WTC11 (cell line): ENCODE measurements at regions not wholly inside any gene's neighbourhood (a gene's known extent, or its start where the extent isn't known, plus 50 kb on each side); places are given as distances from the start of the nearest gene placed in this dataset.

Experiments used
- ATAC-seq: fragments of 200-7000 bp; cut with Tn5 transposase; 2 replicates; pipeline ENCODE4 v1.10.0; 2021; ENCODE audit warnings: mild to moderate bottlenecking, moderate library complexity
- CTCF ChIA-PET: fragments of 300-600 bp; sonication (Branson Sonifier 250); formaldehyde crosslinking; loops from one replicate; lab custom pipeline; 2021; ENCODE audit warnings: antibody characterized with exemption; lab: Charles Lee
- POLR2A ChIA-PET: fragments of 350-600 bp; sonication (Branson Sonifier 250); formaldehyde crosslinking; loops from one replicate; lab custom pipeline; 2021; ENCODE audit warnings: antibody characterized with exemption; lab: Charles Lee
- DNase-seq: peaks from one replicate; pipeline ENCODE4 v3.0.0; 2021; ENCODE audit warnings: low spot score
- H3K27ac Mint-ChIP-seq: 2 replicates; pipeline ENCODE4 v1.8.0; 2021; ENCODE audit warnings: mixed read lengths
- H3K27me3 Mint-ChIP-seq: 2 replicates; pipeline ENCODE4 v1.8.0; 2021; ENCODE audit warnings: low read depth, mild to moderate bottlenecking, moderate library complexity, mixed read lengths
- H3K36me3 Mint-ChIP-seq: 2 replicates; pipeline ENCODE4 v1.8.0; 2021; ENCODE audit warnings: mixed read lengths
- H3K4me1 Mint-ChIP-seq: 2 replicates; pipeline ENCODE4 v1.8.0; 2022; ENCODE audit warnings: mixed read lengths
- H3K4me3 Mint-ChIP-seq: 2 replicates; pipeline ENCODE4 v1.8.0; 2021; ENCODE audit warnings: mild to moderate bottlenecking, moderate library complexity, mixed read lengths
- H3K9me3 Mint-ChIP-seq: 2 replicates; pipeline ENCODE4 v1.8.0; 2021; ENCODE audit warnings: mixed read lengths
- ATF2 ChIP-seq: sonication (generic); formaldehyde crosslinking; IDR thresholded peaks from 2 replicates; pipeline ENCODE4 v1.8.1; 2022; ENCODE audit warnings: low read depth, missing genetic modification reagents, borderline replicate concordance
- ATF3 ChIP-seq: sonication (generic); formaldehyde crosslinking; conservative IDR thresholded peaks from 2 replicates; pipeline ENCODE4 v1.8.1; 2022; ENCODE audit warnings: mild to moderate bottlenecking, missing genetic modification reagents
- CREM ChIP-seq: sonication (generic); formaldehyde crosslinking; IDR thresholded peaks from 2 replicates; pipeline ENCODE4 v1.8.1; 2022; ENCODE audit warnings: mild to moderate bottlenecking, missing genetic modification reagents, moderate library complexity
- ELF4 ChIP-seq: sonication (generic); formaldehyde crosslinking; IDR thresholded peaks from 2 replicates; pipeline ENCODE4 v1.8.1; 2022; ENCODE audit warnings: low read depth, mild to moderate bottlenecking, moderate library complexity, missing genetic modification reagents
- ERG ChIP-seq: fragments of 250-450 bp; sonication (Bioruptor Pico); IDR thresholded peaks from 2 replicates; pipeline ENCODE4 v1.8.0; 2021; ENCODE audit warnings: mild to moderate bottlenecking
- FOXK1 ChIP-seq: sonication (generic); formaldehyde crosslinking; IDR thresholded peaks from 2 replicates; pipeline ENCODE4 v1.8.0; 2022; ENCODE audit warnings: mild to moderate bottlenecking, moderate library complexity, missing genetic modification reagents
- HMGA2 ChIP-seq: fragments of 250-450 bp; sonication (Bioruptor Pico); IDR thresholded peaks from 2 replicates; pipeline ENCODE4 v1.4.0; 2021; ENCODE audit warnings: mild to moderate bottlenecking, moderate library complexity
- IRF2 ChIP-seq: sonication (generic); formaldehyde crosslinking; IDR thresholded peaks from 2 replicates; pipeline ENCODE4 v1.8.0; 2022; ENCODE audit warnings: low read depth, missing genetic modification reagents, borderline replicate concordance
- JAZF1 ChIP-seq: fragments of 250-450 bp; sonication (Bioruptor Pico); IDR thresholded peaks from 2 replicates; pipeline ENCODE4 v1.9.0; 2021; ENCODE audit warnings: moderate library complexity, mild to moderate bottlenecking, inconsistent platforms
- NFYB ChIP-seq: sonication (generic); formaldehyde crosslinking; conservative IDR thresholded peaks from 2 replicates; pipeline ENCODE4 v1.8.0; 2022; ENCODE audit warnings: low read depth, missing genetic modification reagents
- SMAD4 ChIP-seq: sonication (generic); formaldehyde crosslinking; IDR thresholded peaks from 2 replicates; pipeline ENCODE4 v1.8.0; 2022; ENCODE audit warnings: mild to moderate bottlenecking, missing genetic modification reagents
- STAT6 ChIP-seq: sonication (generic); formaldehyde crosslinking; conservative IDR thresholded peaks from 2 replicates; pipeline ENCODE4 v1.8.1; 2023; ENCODE audit warnings: mild to moderate bottlenecking, low read depth, missing genetic modification reagents, moderate library complexity
- TEAD1 ChIP-seq: sonication (generic); formaldehyde crosslinking; IDR thresholded peaks from 2 replicates; pipeline ENCODE4 v1.8.0; 2022; ENCODE audit warnings: mild to moderate bottlenecking, missing genetic modification reagents
- ZBTB21 ChIP-seq: sonication (generic); formaldehyde crosslinking; IDR thresholded peaks from 2 replicates; pipeline ENCODE4 v1.8.1; 2023; ENCODE audit warnings: mild to moderate bottlenecking, missing genetic modification reagents, borderline replicate concordance
- ZNF121 ChIP-seq: sonication (generic); formaldehyde crosslinking; IDR thresholded peaks from 2 replicates; pipeline ENCODE4 v1.8.0; 2023; ENCODE audit warnings: missing genetic modification reagents
- ZNF219 ChIP-seq: sonication (generic); formaldehyde crosslinking; IDR thresholded peaks from 2 replicates; pipeline ENCODE4 v1.8.0; 2023; ENCODE audit warnings: missing genetic modification reagents, mild to moderate bottlenecking, borderline replicate concordance
- ZNF263 ChIP-seq: sonication (generic); formaldehyde crosslinking; IDR thresholded peaks from 2 replicates; pipeline ENCODE4 v1.8.1; 2022; ENCODE audit warnings: low read depth, mild to moderate bottlenecking, moderate library complexity, missing genetic modification reagents
- TF ChIP-seq, protein P1 (sequence below): sonication (generic); formaldehyde crosslinking; IDR thresholded peaks from 2 replicates; pipeline ENCODE4 v1.8.1; 2023; ENCODE audit warnings: mild to moderate bottlenecking, moderate library complexity, missing genetic modification reagents
- TF ChIP-seq, protein P2 (sequence below): sonication (generic); formaldehyde crosslinking; IDR thresholded peaks from 2 replicates; pipeline ENCODE4 v1.8.0; 2022; ENCODE audit warnings: mild to moderate bottlenecking, missing genetic modification reagents

GRCh38 chr3:84538597-84538996 lies 420.2 kb upstream of the CADM2 start:
- ATAC-seq = no peak
- TF ChIP-seq JAZF1 (CRISPR knock-in tag) (no peak), ZNF263 (no peak), ZNF219 (no peak), NFYB (CRISPR knock-in tag) (no peak), ERG (CRISPR knock-in tag) (no peak)
- DNase-seq = no peak
- H3K9me3 Mint-ChIP-seq = peaks cover 23% of the 10 kb centered on the region
- peaks cover 4% of the 10 kb centered on the region; the same call in 1 of the 2 replicates for H3K27me3 Mint-ChIP-seq
- H3K27ac Mint-ChIP-seq = no peak overlapping the region
- H3K36me3 Mint-ChIP-seq = peaks cover 13% of the 10 kb centered on the region
- ChIA-PET POLR2A (no interaction called here), CTCF (no interaction called here)
- no peaks in the 10 kb centered on the region for H3K4me1 Mint-ChIP-seq
- no peak overlapping the region for H3K4me3 Mint-ChIP-seq

DNA sequence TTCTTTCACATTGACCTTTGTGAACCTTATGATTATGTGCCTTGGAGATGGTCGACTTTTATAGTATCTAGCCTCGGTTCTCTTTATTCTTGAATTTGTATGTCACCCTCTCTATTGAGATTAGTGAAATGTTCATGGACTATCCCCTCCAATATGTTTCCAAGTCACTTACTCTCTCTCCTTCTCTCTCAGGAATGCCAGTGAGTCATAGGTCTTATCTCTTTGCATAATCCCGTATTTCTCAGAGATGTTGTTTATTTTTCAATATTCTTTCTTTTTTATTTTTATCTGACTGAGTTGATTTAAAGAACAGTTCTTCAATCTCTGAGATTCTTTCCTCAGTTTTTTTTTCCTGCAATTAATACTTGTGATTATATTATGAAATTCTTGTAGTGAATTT lies 411.6 kb upstream of the CADM2 start:
- Mint-ChIP-seq H3K9me3 (peaks cover 4% of the 10 kb centered on the region; the same call in 1 of the 2 replicates), H3K4me1 (peaks cover 19% of the 10 kb centered on the region), H3K4me3 (no peak overlapping the region), H3K36me3 (no peaks in the 10 kb centered on the region), H3K27me3 (no peaks in the 10 kb centered on the region; the same call in 1 of the 2 replicates), H3K27ac (no peak overlapping the region)
- no peak for ATAC-seq
- DNase-seq = no peak
- ChIA-PET POLR2A (interaction anchor here (1.6 kb wide), 1 partner anchor 412 kb away, joined by 5 read pairs; the partner anchor contains the start of gene CADM2), CTCF (interaction anchor here (0.7 to 2.2 kb wide), 12 partner anchors 10 to 784 kb away, joined by 3 to 13 read pairs (median 4); no protein-coding TSS in a partner anchor)
- no peak for TF ChIP-seq ZBTB21
- no peak for TF ChIP-seq IRF2 (CRISPR knock-in tag)
- TF ChIP-seq TEAD1 (CRISPR knock-in tag) = no peak
- no peak for TF ChIP-seq ATF2 (CRISPR knock-in tag)
- TF ChIP-seq STAT6 (CRISPR knock-in tag) = no peak
- no peak for TF ChIP-seq ZNF121 (CRISPR knock-in tag)
- TF ChIP-seq ATF3 (CRISPR knock-in tag) = no peak
- TF ChIP-seq, protein P1, sequence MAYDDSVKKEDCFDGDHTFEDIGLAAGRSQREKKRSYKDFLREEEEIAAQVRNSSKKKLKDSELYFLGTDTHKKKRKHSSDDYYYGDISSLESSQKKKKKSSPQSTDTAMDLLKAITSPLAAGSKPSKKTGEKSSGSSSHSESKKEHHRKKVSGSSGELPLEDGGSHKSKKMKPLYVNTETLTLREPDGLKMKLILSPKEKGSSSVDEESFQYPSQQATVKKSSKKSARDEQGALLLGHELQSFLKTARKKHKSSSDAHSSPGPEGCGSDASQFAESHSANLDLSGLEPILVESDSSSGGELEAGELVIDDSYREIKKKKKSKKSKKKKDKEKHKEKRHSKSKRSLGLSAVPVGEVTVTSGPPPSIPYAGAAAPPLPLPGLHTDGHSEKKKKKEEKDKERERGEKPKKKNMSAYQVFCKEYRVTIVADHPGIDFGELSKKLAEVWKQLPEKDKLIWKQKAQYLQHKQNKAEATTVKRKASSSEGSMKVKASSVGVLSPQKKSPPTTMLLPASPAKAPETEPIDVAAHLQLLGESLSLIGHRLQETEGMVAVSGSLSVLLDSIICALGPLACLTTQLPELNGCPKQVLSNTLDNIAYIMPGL (CRISPR knock-in tag) = no peak
- TF ChIP-seq, protein P2, sequence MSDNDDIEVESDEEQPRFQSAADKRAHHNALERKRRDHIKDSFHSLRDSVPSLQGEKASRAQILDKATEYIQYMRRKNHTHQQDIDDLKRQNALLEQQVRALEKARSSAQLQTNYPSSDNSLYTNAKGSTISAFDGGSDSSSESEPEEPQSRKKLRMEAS (CRISPR knock-in tag) = no peak
- TF ChIP-seq SMAD4 = no peak
- TF ChIP-seq ZNF263 = no peak
- TF ChIP-seq FOXK1 (CRISPR knock-in tag) = no peak
- no peak for TF ChIP-seq CREM (CRISPR knock-in tag)
- TF ChIP-seq NFYB (CRISPR knock-in tag) = no peak
- no peak for TF ChIP-seq HMGA2
- TF ChIP-seq ELF4 = no peak
